IMR-90 (cell line): ENCODE measurements at regions not wholly inside any gene's neighbourhood (a gene's known extent, or its start where the extent isn't known, plus 50 kb on each side); places are given as distances from the start of the nearest gene placed in this dataset.

Source experiments
- ATAC-seq: fragments of 200-7000 bp; cut with Tn5 transposase; 2 replicates; pipeline ENCODE4 v1.9.1; 2020; ENCODE audit warnings: low read depth, mild to moderate bottlenecking, moderate library complexity
- BruUV-seq: library from RNA; stranded (reverse); fragments of 400-500 nt; replicated peaks from 2 replicates; lab custom pipeline; 2021; lab: Mats Ljungman, UMichigan
- CTCF ChIA-PET: fragments of 300-600 bp; formaldehyde crosslinking; extraction: SDS; loops from one replicate; lab custom pipeline; 2021; ENCODE audit warnings: antibody characterized with exemption; lab: Yijun Ruan, JAX
- POLR2A ChIA-PET: fragments of 300-600 bp; sonication (Branson Sonifier 250); formaldehyde crosslinking; loops from one replicate; lab custom pipeline; 2022; ENCODE audit warnings: antibody characterized with exemption; ENCODE audit not compliant: unreplicated experiment; lab: Charles Lee
- DNase-seq: peaks from one replicate; pipeline ENCODE4 v3.0.0; 2013
- H2AFZ ChIP-seq: replicated peaks from 2 replicates; pipeline ENCODE3; 2013; ENCODE audit warnings: low read length, mild to moderate bottlenecking; ENCODE audit not compliant: poor library complexity
- H2AK5ac ChIP-seq: 2 replicates; pipeline ENCODE4 v1.6.1; 2013; ENCODE audit warnings: low read depth, low read length, inconsistent platforms
- H2AK9ac ChIP-seq: replicated peaks from 2 replicates; pipeline ENCODE3; 2013; ENCODE audit warnings: mild to moderate bottlenecking, low read depth, low read length, moderate library complexity; ENCODE audit not compliant: poor library complexity
- H2BK120ac ChIP-seq: 2 replicates; pipeline ENCODE4 v1.6.1; 2013; ENCODE audit warnings: low read depth, low read length, inconsistent platforms
- H2BK15ac ChIP-seq: 3 replicates; pipeline ENCODE4 v1.6.1; 2013; ENCODE audit warnings: low read depth, low read length, inconsistent platforms
- H2BK20ac ChIP-seq: 2 replicates; pipeline ENCODE4 v1.6.1; 2013; ENCODE audit warnings: low read depth, mild to moderate bottlenecking, inconsistent platforms, low read length, moderate library complexity
- H2BK5ac ChIP-seq: 2 replicates; pipeline ENCODE4 v1.6.1; 2013; ENCODE audit warnings: mild to moderate bottlenecking, low read depth, low read length, inconsistent platforms; ENCODE audit not compliant: poor library complexity, severe bottlenecking
- H3K14ac ChIP-seq: replicated peaks from 2 replicates; pipeline ENCODE4 v1.6.1; 2013; ENCODE audit warnings: low read depth, low read length, inconsistent platforms
- H3K18ac ChIP-seq: 2 replicates; pipeline ENCODE4 v1.6.1; 2013; ENCODE audit warnings: low read depth, low read length, control low read depth
- H3K23ac ChIP-seq: 2 replicates; pipeline ENCODE4 v1.6.1; 2013; ENCODE audit warnings: low read depth, low read length, inconsistent platforms
- H3K27ac ChIP-seq: 2 replicates; pipeline ENCODE4 v1.5.1; 2013; ENCODE audit warnings: mild to moderate bottlenecking, control low read depth, low read length; ENCODE audit not compliant: insufficient read depth
- H3K27me3 ChIP-seq: 2 replicates; pipeline ENCODE4 v1.6.1; 2013; ENCODE audit warnings: low read length; ENCODE audit not compliant: control insufficient read depth, insufficient read depth
- H3K36me3 ChIP-seq: 2 replicates; pipeline ENCODE4 v1.6.1; 2013; ENCODE audit warnings: low read length, mixed read lengths; ENCODE audit not compliant: control insufficient read depth, insufficient read depth
- H3K4ac ChIP-seq: 2 replicates; pipeline ENCODE4 v1.6.1; 2013; ENCODE audit warnings: low read depth, low read length, inconsistent platforms
- H3K4me1 ChIP-seq: 2 replicates; pipeline ENCODE4 v1.6.1; 2013; ENCODE audit warnings: low read length, mixed read lengths; ENCODE audit not compliant: control insufficient read depth, insufficient read depth
- H3K4me2 ChIP-seq: 2 replicates; pipeline ENCODE4 v1.6.1; 2013; ENCODE audit warnings: low read depth, mild to moderate bottlenecking, control low read depth, low read length, moderate library complexity
- H3K4me3 ChIP-seq: 2 replicates; pipeline ENCODE4 v1.5.1; 2013; ENCODE audit warnings: low read depth, mild to moderate bottlenecking, control low read depth, low read length, moderate library complexity; ENCODE audit not compliant: insufficient read depth
- H3K56ac ChIP-seq: 2 replicates; pipeline ENCODE4 v1.6.1; 2013; ENCODE audit warnings: low read length, inconsistent platforms; ENCODE audit not compliant: insufficient read depth; ENCODE audit errors: extremely low read depth
- H3K79me1 ChIP-seq, 2 experiments: 2 replicates each; pipeline ENCODE4 v1.6.1; 2013; ENCODE audit warnings: low read length in 2 of 2, inconsistent platforms in 1 of 2, low read depth in 1 of 2
- H3K9ac ChIP-seq: 2 replicates; pipeline ENCODE4 v1.6.1; 2013; ENCODE audit warnings: low read depth, low read length, control low read depth
- H3K9me1 ChIP-seq: 2 replicates; pipeline ENCODE4 v1.6.1; 2013; ENCODE audit warnings: low read length, inconsistent platforms; ENCODE audit not compliant: insufficient read depth
- H3K9me3 ChIP-seq: 2 replicates; pipeline ENCODE4 v1.6.1; 2013; ENCODE audit warnings: low read length; ENCODE audit not compliant: control insufficient read depth, insufficient read depth
- H4K20me1 ChIP-seq: 2 replicates; pipeline ENCODE4 v1.6.1; 2013; ENCODE audit warnings: low read length, inconsistent platforms; ENCODE audit not compliant: insufficient read depth
- H4K5ac ChIP-seq: 2 replicates; pipeline ENCODE4 v1.6.1; 2013; ENCODE audit warnings: mild to moderate bottlenecking, low read depth, low read length, control low read depth
- H4K8ac ChIP-seq, 2 experiments: 2 replicates each; pipeline ENCODE4 v1.6.1; 2013; ENCODE audit warnings: low read depth in 2 of 2, low read length in 2 of 2, control low read depth in 1 of 2, inconsistent platforms in 1 of 2
- H4K91ac ChIP-seq: 2 replicates; pipeline ENCODE4 v1.6.1; 2013; ENCODE audit warnings: low read depth, low read length, inconsistent platforms; ENCODE audit not compliant: insufficient read depth
- BHLHE40 ChIP-seq: fragments of 150-350 bp; IDR thresholded peaks from 2 replicates; pipeline ENCODE4 v1.6.1; 2016; ENCODE audit warnings: mild to moderate bottlenecking, low read depth, low read length
- CEBPB ChIP-seq: IDR thresholded peaks from 2 replicates; pipeline ENCODE4 v1.6.1; 2012; ENCODE audit warnings: low read depth, low read length, improper control_type of control experiment
- CHD1 ChIP-seq: IDR thresholded peaks from 2 replicates; pipeline ENCODE4 v1.6.1; 2012; ENCODE audit warnings: low read depth, low read length, improper control_type of control experiment
- CTCF ChIP-seq: conservative IDR thresholded peaks from 2 replicates; pipeline ENCODE4 v1.5.1; 2012; ENCODE audit warnings: mild to moderate bottlenecking, low read depth, low read length, improper control_type of control experiment
- ELK1 ChIP-seq: fragments of 150-350 bp; IDR thresholded peaks from 2 replicates; pipeline ENCODE4 v1.6.1; 2016; ENCODE audit warnings: low read depth, mild to moderate bottlenecking, low read length, moderate library complexity, borderline replicate concordance
- FOS ChIP-seq: fragments of 150-350 bp; IDR thresholded peaks from 2 replicates; pipeline ENCODE4 v1.6.1; 2016; ENCODE audit warnings: low read depth, low read length
- MAZ ChIP-seq: IDR thresholded peaks from 2 replicates; pipeline ENCODE4 v1.6.1; 2012; ENCODE audit warnings: low read depth, mild to moderate bottlenecking, low read length, improper control_type of control experiment, moderate library complexity, borderline replicate concordance
- MXI1 ChIP-seq: IDR thresholded peaks from 2 replicates; pipeline ENCODE4 v1.6.1; 2012; ENCODE audit warnings: low read depth, mild to moderate bottlenecking, low read length, moderate library complexity, borderline replicate concordance
- NFE2L2 ChIP-seq: fragments of 150-350 bp; IDR thresholded peaks from 2 replicates; pipeline ENCODE4 v1.6.1; 2016; ENCODE audit warnings: low read depth, mild to moderate bottlenecking, low read length
- POLR2A ChIP-seq: IDR thresholded peaks from 2 replicates; pipeline ENCODE4 v1.6.1; 2012; ENCODE audit warnings: mild to moderate bottlenecking, low read depth, low read length
- RAD21 ChIP-seq: IDR thresholded peaks from 2 replicates; pipeline ENCODE4 v1.6.1; 2012; ENCODE audit warnings: low read length, improper control_type of control experiment
- RCOR1 ChIP-seq: IDR thresholded peaks from 2 replicates; pipeline ENCODE4 v1.6.1; 2012; ENCODE audit warnings: mild to moderate bottlenecking, low read length, improper control_type of control experiment; ENCODE audit not compliant: insufficient replicate concordance
- RFX5 ChIP-seq: IDR thresholded peaks from 2 replicates; pipeline ENCODE4 v1.8.0; 2012; ENCODE audit warnings: low read depth, mild to moderate bottlenecking, low read length, moderate library complexity
- SMC3 ChIP-seq: fragments of 150-350 bp; IDR thresholded peaks from 2 replicates; pipeline ENCODE4 v1.6.1; 2016; ENCODE audit warnings: low read depth, mild to moderate bottlenecking, antibody characterized with exemption, low read length, moderate library complexity
- WGBS, 2 experiments: methylation state at CpG; one replicate each; pipeline versions ENCODE4 v1.1.5 to v1.1.7; 2013; ENCODE audit warnings: missing lambda C conversion rate in 2 of 2; ENCODE audit not compliant: insufficient read length in 1 of 2; ENCODE audit errors: extremely low coverage in 2 of 2; 5-methylcytosine and 5-hydroxymethylcytosine counted together
- dilution Hi-C: fragments of 300-500 bp; cut with HindIII; formaldehyde crosslinking; loops from one replicate; pipeline ENCODE4 v1.14.3; 2018; ENCODE audit warnings: low sequenced_read_pairs; ENCODE audit not compliant: unreplicated experiment
- in situ Hi-C: fragments of 300-500 bp; cut with MboI; formaldehyde crosslinking; loops from 3 replicates; pipeline ENCODE4 v1.14.3; 2019; ENCODE audit warnings: low sequenced_read_pairs, inconsistent platforms, mixed read lengths
- intact Hi-C: fragments of 100-400 bp; cut with micrococcal nuclease; formaldehyde crosslinking; loops from 2 replicates; pipeline ENCODE4 v1.10.0; 2022
- TF ChIP-seq, protein P1 (sequence below): fragments of 150-350 bp; IDR thresholded peaks from 2 replicates; pipeline ENCODE4 v1.6.1; 2017; ENCODE audit warnings: mild to moderate bottlenecking, antibody characterized with exemption, low read length, low read depth

DNA sequence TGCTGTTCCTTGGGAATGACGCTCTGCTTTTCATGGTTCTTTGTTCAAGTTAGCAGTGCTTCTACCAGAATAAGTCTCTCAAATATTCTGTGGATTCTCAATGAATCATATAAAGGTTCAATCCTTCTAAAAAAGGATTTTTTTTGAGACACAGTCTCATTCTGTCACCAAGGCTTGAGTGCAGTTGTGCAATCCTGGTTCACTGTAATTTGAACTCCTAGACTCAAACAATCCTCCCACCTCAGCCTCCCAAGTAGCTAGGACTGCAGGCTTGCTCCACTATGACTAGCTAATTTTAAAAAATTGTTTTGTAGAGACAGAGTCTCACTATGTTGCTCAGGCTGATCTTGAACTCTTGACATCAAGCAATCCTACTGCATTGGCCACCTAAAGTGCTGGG, 64.9 kb upstream of the RELN start:
- WGBS, 2 experiments: 80% methylated on average over 1 of the region's 1 CpG; no CpG with 5 or more reads in 1 of the 2 experiments
- Histone ChIP-seq H3K4ac (no peak overlapping the region), H3K27ac (no peak overlapping the region), H4K8ac (no peak overlapping the region), H3K9ac (no peak overlapping the region), H3K4me3 (no peak overlapping the region), H4K20me1 (no peaks in the 10 kb centered on the region), H3K23ac (no peak overlapping the region), H3K14ac (no peak overlapping the region), H3K9me3 (no peaks in the 10 kb centered on the region), H2AK9ac (no peak overlapping the region), H3K18ac (no peak overlapping the region), H3K79me1 (no peaks in the 10 kb centered on the region), H2BK120ac (no peak overlapping the region), H3K4me2 (no peak overlapping the region), H2AK5ac (no peak overlapping the region), H2BK20ac (no peak overlapping the region), H3K4me1 (no peaks in the 10 kb centered on the region), H3K27me3 (peaks cover 2% of the 10 kb centered on the region; the same call in 1 of the 2 replicates), H4K91ac (no peak overlapping the region), H3K9me1 (no peaks in the 10 kb centered on the region), H2BK15ac (no peak overlapping the region), H3K36me3 (no peaks in the 10 kb centered on the region), H2AFZ (no peak overlapping the region), H4K5ac (no peak overlapping the region), H3K56ac (no peak overlapping the region), H2BK5ac (no peak overlapping the region)
- DNase-seq (no peak), ATAC-seq (no peak)
- in situ Hi-C loops: no loop called here
- POLR2A ChIA-PET: no interaction called here
- no TSS peak for BruUV-seq
- no peak for TF ChIP-seq ELK1
- TF ChIP-seq BHLHE40: no peak
- TF ChIP-seq MAZ: no peak
- TF ChIP-seq, protein P1, sequence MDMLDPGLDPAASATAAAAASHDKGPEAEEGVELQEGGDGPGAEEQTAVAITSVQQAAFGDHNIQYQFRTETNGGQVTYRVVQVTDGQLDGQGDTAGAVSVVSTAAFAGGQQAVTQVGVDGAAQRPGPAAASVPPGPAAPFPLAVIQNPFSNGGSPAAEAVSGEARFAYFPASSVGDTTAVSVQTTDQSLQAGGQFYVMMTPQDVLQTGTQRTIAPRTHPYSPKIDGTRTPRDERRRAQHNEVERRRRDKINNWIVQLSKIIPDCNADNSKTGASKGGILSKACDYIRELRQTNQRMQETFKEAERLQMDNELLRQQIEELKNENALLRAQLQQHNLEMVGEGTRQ: no peak
- TF ChIP-seq RAD21: no peak
- no peak for TF ChIP-seq CTCF
- no peak for TF ChIP-seq RFX5
- no peak for TF ChIP-seq MXI1
- TF ChIP-seq POLR2A: no peak
- no peak for TF ChIP-seq CEBPB
- TF ChIP-seq SMC3: no peak
- no peak for TF ChIP-seq NFE2L2
- TF ChIP-seq CHD1: no peak
- no peak for TF ChIP-seq FOS
- TF ChIP-seq RCOR1: no peak
- CTCF ChIA-PET: no interaction called here
- intact Hi-C loops: no loop called here
- dilution Hi-C loops: no loop called here
